Body of pancreas (tissue), 4 donors: ENCODE measurements at regions not wholly inside any gene's neighbourhood (a gene's known extent, or its start where the extent isn't known, plus 50 kb on each side); places are given as distances from the start of the nearest gene placed in this dataset.

ENCODE experiments used
- ATAC-seq: fragments of 150-250 bp; one replicate; pipeline ENCODE4 v1.9.1; 2016
- DNase-seq, 4 donors: peaks; one replicate each; pipeline ENCODE4 v3.0.0-alpha.2; 2019
- H3K27ac ChIP-seq, 4 donors: fragments of 200-600 bp; sonication (generic); 1 replicate in 3 of 4; 2 replicates in 1 of 4; pipeline versions ENCODE4 v1.5.1 to v1.6.1; 2016 to 2019; ENCODE audit warnings: mild to moderate bottlenecking in 1 of 4, mixed read lengths in 1 of 4, moderate library complexity in 1 of 4
- H3K27me3 ChIP-seq, 2 donors: fragments of 200-600 bp; sonication (generic); one replicate each; pipeline ENCODE4 v1.6.0; 2016; ENCODE audit warnings: mild to moderate bottlenecking in 1 of 2
- H3K36me3 ChIP-seq, 2 donors: fragments of 200-600 bp; sonication (generic); replicated peaks in 1 of 2; 2 replicates each; pipeline ENCODE4 v1.5.1; 2016; ENCODE audit warnings: low read depth in 2 of 2; ENCODE audit not compliant: insufficient read depth in 1 of 2
- H3K4me1 ChIP-seq: fragments of 200-600 bp; sonication (generic); one replicate; pipeline ENCODE4 v1.6.0; 2016
- H3K4me3 ChIP-seq, 2 donors: fragments of 200-600 bp; sonication (generic); 1 replicate in 1 of 2; 2 replicates in 1 of 2; pipeline ENCODE4 v1.5.1; 2016 to 2019
- H3K9me3 ChIP-seq, 3 donors: fragments of 200-600 bp; sonication (generic); 1 replicate in 2 of 3; 2 replicates in 1 of 3; pipeline ENCODE4 v1.5.1; 2016
- CTCF ChIP-seq, 7 experiments: fragments of 450-650 bp in 4 of 7; fragments of 200-600 bp in 3 of 7; sonication (generic) in 3 of 7; IDR thresholded peaks; one replicate each; pipeline ENCODE4 v1.5.1; 2016 to 2019; ENCODE audit warnings: antibody characterized with exemption in 7 of 7
- POLR2A ChIP-seq, 3 donors: fragments of 450-650 bp; IDR thresholded peaks; one replicate each; pipeline ENCODE4 v1.6.1; 2016; ENCODE audit warnings: antibody characterized with exemption in 3 of 3, mild to moderate bottlenecking in 2 of 3
- WGBS, 2 donors: methylation state at CpG; one replicate each; pipeline ENCODE4 v1.1.5; 2017; 5-methylcytosine and 5-hydroxymethylcytosine counted together
- intact Hi-C: fragments of 100-400 bp; cut with DNase I; formaldehyde crosslinking; loops from one replicate; pipeline ENCODE4 v1.15.1; 2023

GRCh38 chr9:1829719-1830118 is 185.4 kb upstream of the SMARCA2 start:
- H3K36me3 ChIP-seq, result no peaks in the 10 kb centered on the region
- ATAC-seq (no peak), DNase-seq (no peak)
- intact Hi-C loops, result no loop called here
- H3K27ac ChIP-seq, result no peak overlapping the region
- no peaks in the 10 kb centered on the region for H3K27me3 ChIP-seq
- TF ChIP-seq CTCF (IDR thresholded peaks at IDR 0.05), result no peak
- TF ChIP-seq POLR2A (IDR thresholded peaks at IDR 0.05), result no peak
- no peaks in the 10 kb centered on the region for H3K4me1 ChIP-seq
- no peaks in the 10 kb centered on the region for H3K9me3 ChIP-seq
- no peak overlapping the region for H3K4me3 ChIP-seq
- WGBS, 2 donors, result 73 to 91% methylated on average over 3 of the region's 3 CpGs

- intact Hi-C loops, result no loop called here
- TF ChIP-seq POLR2A (IDR thresholded peaks at IDR 0.05), result no peak
- no peak for TF ChIP-seq CTCF (IDR thresholded peaks at IDR 0.05)
- Histone ChIP-seq H3K4me3 (no peak overlapping the region), H3K4me1 (no peaks in the 10 kb centered on the region), H3K9me3 (no peaks in the 10 kb centered on the region), H3K27me3 (no peaks in the 10 kb centered on the region), H3K36me3 (no peaks in the 10 kb centered on the region), H3K27ac (no peak overlapping the region)
- WGBS, 2 donors, result 75 to 84% methylated on average over 8 of the region's 8 CpGs
- ATAC-seq (no peak), DNase-seq (no peak)
Measured at GRCh38 chr9:1832960-1833359, 182.2 kb upstream of the SMARCA2 start.

GRCh38 chr9:1837453-1838084 is 177.6 kb upstream of the SMARCA2 start:
- intact Hi-C loops, result no loop called here
- Histone ChIP-seq H3K27me3 (no peaks in the 10 kb centered on the region), H3K27ac (no peak overlapping the region), H3K4me1 (no peaks in the 10 kb centered on the region), H3K9me3 (no peaks in the 10 kb centered on the region), H3K36me3 (no peaks in the 10 kb centered on the region), H3K4me3 (no peak overlapping the region)
- ATAC-seq (no peak), DNase-seq (peak; percentile 17 to 47 (median 30))
- TF ChIP-seq CTCF (IDR thresholded peaks at IDR 0.05) (peak in 5 of 7 experiments; percentile 5 to 32 (median 24)), POLR2A (IDR thresholded peaks at IDR 0.05) (no peak)
- WGBS, 2 donors, result 41 to 45% methylated on average over 6 of the region's 6 CpGs

- Histone ChIP-seq H3K4me1 (no peaks in the 10 kb centered on the region), H3K9me3 (no peaks in the 10 kb centered on the region), H3K4me3 (no peak overlapping the region), H3K27me3 (no peaks in the 10 kb centered on the region), H3K36me3 (no peaks in the 10 kb centered on the region), H3K27ac (no peak overlapping the region)
- DNase-seq (no peak), ATAC-seq (no peak)
- WGBS, 2 donors, result 54 to 63% methylated on average over 6 of the region's 6 CpGs
- TF ChIP-seq POLR2A (IDR thresholded peaks at IDR 0.05), result no peak
- TF ChIP-seq CTCF (IDR thresholded peaks at IDR 0.05), result no peak
- intact Hi-C loops, result no loop called here
Measured at GRCh38 chr9:1839909-1840308, 175.2 kb upstream of the SMARCA2 start.

- TF ChIP-seq CTCF (IDR thresholded peaks at IDR 0.05), result no peak
- no peak for TF ChIP-seq POLR2A (IDR thresholded peaks at IDR 0.05)
- Histone ChIP-seq H3K27me3 (no peaks in the 10 kb centered on the region), H3K4me3 (no peak overlapping the region), H3K4me1 (no peaks in the 10 kb centered on the region), H3K27ac (no peak overlapping the region), H3K9me3 (no peaks in the 10 kb centered on the region), H3K36me3 (no peaks in the 10 kb centered on the region)
- 48 to 61% methylated on average over 2 of the region's 2 CpGs for WGBS, 2 donors
- DNase-seq (no peak), ATAC-seq (no peak)
- intact Hi-C loops, result no loop called here
Measured at GRCh38 chr9:1845425-1845824, 169.7 kb upstream of the SMARCA2 start.
